ENCODE measurements at regions not wholly inside any gene's neighbourhood (a gene's known extent, or its start where the extent isn't known, plus 50 kb on each side); places are given as distances from the start of the nearest gene placed in this dataset.

DNA sequence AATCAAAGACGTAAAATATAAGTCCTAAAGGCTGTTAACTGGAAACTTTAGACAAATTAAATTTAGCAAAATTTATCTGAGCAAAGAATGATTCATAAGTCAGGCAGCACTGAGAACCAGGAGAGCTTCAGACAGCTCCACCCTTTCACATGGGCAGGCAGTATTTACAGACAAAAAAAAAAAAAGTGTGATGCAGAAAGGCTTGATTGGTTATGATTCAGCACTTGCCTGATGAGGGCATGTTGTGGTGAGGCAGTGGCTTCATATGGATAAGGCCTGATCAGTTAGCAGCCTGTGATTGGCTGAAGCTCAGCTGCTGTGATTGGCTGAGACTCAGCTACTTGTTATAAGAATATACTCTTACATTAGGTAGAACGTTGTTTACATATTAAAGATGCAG, 495.4 kb upstream of the POM121L12 start:
- H3K4me1 Mint-ChIP-seq (ENCODE audit: low read depth, unreplicated experiment), result peaks cover 6% of the 10 kb centered on the region

DNA sequence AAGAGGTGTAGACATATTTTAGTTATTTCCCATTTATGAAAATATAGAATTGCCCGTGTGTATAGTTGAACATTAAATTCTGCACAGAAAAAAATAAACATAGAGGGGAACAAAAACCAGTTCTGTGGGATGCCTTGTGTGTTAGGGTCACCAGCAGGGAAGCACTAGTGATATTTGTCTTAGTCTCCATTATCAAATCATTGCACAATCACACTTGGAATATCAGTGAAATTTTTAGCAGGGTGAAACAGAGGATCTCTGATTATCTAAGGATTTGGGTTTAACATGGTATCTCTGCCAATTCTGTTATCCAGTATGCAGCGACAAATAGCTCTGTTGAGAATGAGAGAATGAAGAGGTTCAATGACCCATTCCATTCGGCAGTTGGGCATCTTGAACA, 496.0 kb upstream of the POM121L12 start:
- TF ChIP-seq, protein P1, sequence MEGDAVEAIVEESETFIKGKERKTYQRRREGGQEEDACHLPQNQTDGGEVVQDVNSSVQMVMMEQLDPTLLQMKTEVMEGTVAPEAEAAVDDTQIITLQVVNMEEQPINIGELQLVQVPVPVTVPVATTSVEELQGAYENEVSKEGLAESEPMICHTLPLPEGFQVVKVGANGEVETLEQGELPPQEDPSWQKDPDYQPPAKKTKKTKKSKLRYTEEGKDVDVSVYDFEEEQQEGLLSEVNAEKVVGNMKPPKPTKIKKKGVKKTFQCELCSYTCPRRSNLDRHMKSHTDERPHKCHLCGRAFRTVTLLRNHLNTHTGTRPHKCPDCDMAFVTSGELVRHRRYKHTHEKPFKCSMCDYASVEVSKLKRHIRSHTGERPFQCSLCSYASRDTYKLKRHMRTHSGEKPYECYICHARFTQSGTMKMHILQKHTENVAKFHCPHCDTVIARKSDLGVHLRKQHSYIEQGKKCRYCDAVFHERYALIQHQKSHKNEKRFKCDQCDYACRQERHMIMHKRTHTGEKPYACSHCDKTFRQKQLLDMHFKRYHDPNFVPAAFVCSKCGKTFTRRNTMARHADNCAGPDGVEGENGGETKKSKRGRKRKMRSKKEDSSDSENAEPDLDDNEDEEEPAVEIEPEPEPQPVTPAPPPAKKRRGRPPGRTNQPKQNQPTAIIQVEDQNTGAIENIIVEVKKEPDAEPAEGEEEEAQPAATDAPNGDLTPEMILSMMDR (IDR thresholded peaks at IDR 0.05; ENCODE audit: partially characterized antibody, unreplicated experiment), result no peak
- no peaks in the 10 kb centered on the region for H3K9me3 Mint-ChIP-seq (ENCODE audit: unreplicated experiment)
- no peak overlapping the region for H3K4me3 Mint-ChIP-seq (ENCODE audit: unreplicated experiment)
- no peak overlapping the region for H3K27ac Mint-ChIP-seq (ENCODE audit: unreplicated experiment)
- peaks cover 10% of the 10 kb centered on the region for H3K4me1 Mint-ChIP-seq (ENCODE audit: low read depth, unreplicated experiment)
- DNase-seq, result no peak
- H3K36me3 Mint-ChIP-seq (ENCODE audit: unreplicated experiment), result peaks cover 5% of the 10 kb centered on the region
- H3K27me3 Mint-ChIP-seq (ENCODE audit: unreplicated experiment), result no peaks in the 10 kb centered on the region

More for the DNA sequence above, 495.4 kb upstream of the POM121L12 start:
- no peak for DNase-seq
- Mint-ChIP-seq H3K9me3 (ENCODE audit: unreplicated experiment) (no peaks in the 10 kb centered on the region), H3K27me3 (ENCODE audit: unreplicated experiment) (no peaks in the 10 kb centered on the region), H3K36me3 (ENCODE audit: unreplicated experiment) (peaks cover 5% of the 10 kb centered on the region), H3K4me3 (ENCODE audit: unreplicated experiment) (no peak overlapping the region), H3K27ac (ENCODE audit: unreplicated experiment) (no peak overlapping the region)
- TF ChIP-seq, protein P1 (IDR thresholded peaks at IDR 0.05; ENCODE audit: partially characterized antibody, unreplicated experiment), result no peak

DNA sequence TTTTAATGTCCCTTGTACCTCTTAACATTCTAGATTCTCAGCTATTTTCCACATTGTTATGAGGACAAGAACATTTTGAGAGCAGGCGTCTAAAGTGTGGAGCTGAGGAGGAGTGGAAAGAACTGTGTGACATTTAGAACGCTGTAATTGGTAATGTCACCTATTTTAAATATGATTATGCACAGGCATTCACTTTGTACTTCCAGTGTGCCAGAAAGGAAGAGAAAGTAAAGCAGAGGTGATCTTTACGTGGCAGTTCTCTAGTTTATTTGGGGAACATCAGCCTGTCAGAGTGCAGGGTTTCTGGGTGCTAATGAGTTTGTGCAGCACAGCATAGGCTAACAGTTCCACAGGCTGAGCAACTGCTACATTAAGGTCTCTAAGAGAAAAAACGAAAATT, 498.4 kb upstream of the POM121L12 start:
- DNase-seq, result no peak
- no peaks in the 10 kb centered on the region for H3K9me3 Mint-ChIP-seq (ENCODE audit: unreplicated experiment)
- no peak overlapping the region for H3K27ac Mint-ChIP-seq (ENCODE audit: unreplicated experiment)
- H3K4me1 Mint-ChIP-seq (ENCODE audit: low read depth, unreplicated experiment), result peaks cover 29% of the 10 kb centered on the region
- peaks cover 5% of the 10 kb centered on the region for H3K36me3 Mint-ChIP-seq (ENCODE audit: unreplicated experiment)
- H3K4me3 Mint-ChIP-seq (ENCODE audit: unreplicated experiment), result no peak overlapping the region
- H3K27me3 Mint-ChIP-seq (ENCODE audit: unreplicated experiment), result no peaks in the 10 kb centered on the region
- TF ChIP-seq, protein P1 (IDR thresholded peaks at IDR 0.05; ENCODE audit: partially characterized antibody, unreplicated experiment), result no peak

DNA sequence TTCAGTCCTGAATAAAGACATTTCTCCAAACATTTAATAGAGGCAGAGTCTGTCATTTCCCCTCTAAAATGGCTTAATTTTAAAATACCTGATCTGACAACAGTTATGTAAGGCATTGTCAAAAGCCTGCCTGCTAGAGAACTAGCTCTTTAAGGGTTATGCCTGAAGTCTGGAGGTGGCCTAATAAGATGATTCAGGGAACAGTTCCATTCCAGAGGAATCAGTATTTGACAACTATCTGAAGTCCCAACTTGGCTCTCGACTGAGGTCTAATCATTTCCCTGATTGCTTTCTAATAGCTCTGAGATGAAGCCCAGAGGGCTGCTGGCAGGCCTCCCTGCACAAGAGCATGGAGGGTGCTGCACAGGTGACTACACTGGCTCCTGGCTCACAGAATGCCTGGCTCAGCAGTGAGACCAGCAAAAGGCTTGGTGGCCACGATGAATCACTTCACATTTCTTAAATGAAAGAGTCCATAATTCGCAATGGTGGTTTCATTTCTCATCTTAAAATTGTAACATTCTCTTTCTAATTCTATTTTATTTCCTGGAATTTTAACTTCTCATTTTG, 509.6 kb upstream of the POM121L12 start:
- TF ChIP-seq, protein P1 (IDR thresholded peaks at IDR 0.05; ENCODE audit: partially characterized antibody, unreplicated experiment), result no peak
- no peak overlapping the region for H3K27ac Mint-ChIP-seq (ENCODE audit: unreplicated experiment)
- DNase-seq, result no peak
- H3K4me1 Mint-ChIP-seq (ENCODE audit: low read depth, unreplicated experiment), result no peaks in the 10 kb centered on the region
- no peaks in the 10 kb centered on the region for H3K36me3 Mint-ChIP-seq (ENCODE audit: unreplicated experiment)
- peaks cover 3% of the 10 kb centered on the region for H3K9me3 Mint-ChIP-seq (ENCODE audit: unreplicated experiment)
- H3K4me3 Mint-ChIP-seq (ENCODE audit: unreplicated experiment), result no peak overlapping the region
- no peaks in the 10 kb centered on the region for H3K27me3 Mint-ChIP-seq (ENCODE audit: unreplicated experiment)

DNA sequence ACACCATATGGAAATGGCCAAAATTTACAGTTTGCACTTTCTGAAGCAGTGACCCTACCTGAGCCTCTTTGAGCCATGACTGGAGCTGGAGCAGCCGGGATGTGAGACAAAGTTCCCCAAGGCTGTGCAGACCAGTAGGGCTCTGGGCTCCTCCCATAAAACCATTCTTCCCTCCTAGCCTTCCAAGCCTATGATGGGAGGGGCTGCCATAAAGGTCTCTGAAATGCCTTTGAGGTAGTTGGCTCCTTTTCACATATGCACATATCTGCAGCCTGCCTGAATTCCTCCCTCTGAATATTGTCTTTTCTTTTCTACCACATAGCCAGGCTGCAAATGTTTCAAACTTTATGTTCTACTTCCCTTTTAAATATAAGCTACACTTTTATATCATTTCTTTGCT, 516.6 kb upstream of the POM121L12 start:
- H3K27ac Mint-ChIP-seq (ENCODE audit: unreplicated experiment), result no peak overlapping the region
- peaks cover 4% of the 10 kb centered on the region for H3K9me3 Mint-ChIP-seq (ENCODE audit: unreplicated experiment)
- H3K4me3 Mint-ChIP-seq (ENCODE audit: unreplicated experiment), result no peak overlapping the region
- no peak for DNase-seq
- H3K4me1 Mint-ChIP-seq (ENCODE audit: low read depth, unreplicated experiment), result no peaks in the 10 kb centered on the region
- no peaks in the 10 kb centered on the region for H3K27me3 Mint-ChIP-seq (ENCODE audit: unreplicated experiment)
- TF ChIP-seq, protein P1 (IDR thresholded peaks at IDR 0.05; ENCODE audit: partially characterized antibody, unreplicated experiment), result no peak
- H3K36me3 Mint-ChIP-seq (ENCODE audit: unreplicated experiment), result peaks cover 21% of the 10 kb centered on the region
